ENCODE measurements at regions not wholly inside any gene's neighbourhood (a gene's known extent, or its start where the extent isn't known, plus 50 kb on each side); places are given as distances from the start of the nearest gene placed in this dataset.

DNA sequence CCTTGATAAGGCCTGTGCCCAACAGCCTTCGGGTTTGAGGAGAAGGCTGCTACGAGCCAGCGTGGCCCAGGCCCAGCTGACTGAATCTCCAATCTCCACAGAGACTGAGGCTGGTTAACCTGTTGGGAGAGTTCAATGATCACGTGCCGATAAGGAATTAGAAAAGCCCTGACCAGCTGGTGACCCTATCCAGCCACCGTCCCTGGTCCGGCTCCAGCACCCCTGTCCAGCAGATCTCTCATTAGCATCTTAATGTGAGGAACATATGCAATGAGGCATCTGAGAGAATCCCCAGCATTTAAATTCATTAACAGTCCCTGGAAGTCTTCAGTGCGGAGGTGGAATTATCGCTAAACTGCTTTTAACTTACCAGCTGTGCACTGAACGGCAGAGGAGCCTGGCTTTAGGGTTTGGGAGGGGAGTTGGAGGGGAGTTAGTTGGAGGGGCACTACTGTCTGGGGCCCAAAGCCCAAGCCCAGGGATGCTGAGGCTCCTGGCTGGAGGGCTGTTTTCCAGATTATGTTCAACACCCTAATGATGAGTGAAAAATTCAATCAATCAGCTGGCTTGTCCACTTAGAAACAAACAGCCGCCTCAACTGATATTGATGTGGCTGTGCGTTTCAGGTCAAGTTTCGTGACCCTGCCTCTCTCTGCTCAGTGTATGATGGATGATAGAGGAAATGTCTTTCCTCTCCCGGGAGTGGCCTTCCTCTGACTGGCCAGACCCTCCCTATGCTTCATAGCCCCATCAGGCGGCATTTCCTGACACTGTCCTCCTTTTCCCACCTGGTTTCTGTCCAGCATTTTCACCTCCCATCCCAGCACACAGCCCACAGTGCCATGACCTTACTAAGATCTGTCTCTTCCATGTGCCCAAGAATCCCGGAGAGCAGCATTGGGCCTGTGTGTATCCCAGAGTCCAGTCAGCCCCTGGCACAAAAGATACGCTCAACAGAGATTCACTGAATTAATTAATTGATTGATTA lies 184.5 kb downstream of the CCT6B start:
- H3K27ac Mint-ChIP-seq, result no peak overlapping the region

DNA sequence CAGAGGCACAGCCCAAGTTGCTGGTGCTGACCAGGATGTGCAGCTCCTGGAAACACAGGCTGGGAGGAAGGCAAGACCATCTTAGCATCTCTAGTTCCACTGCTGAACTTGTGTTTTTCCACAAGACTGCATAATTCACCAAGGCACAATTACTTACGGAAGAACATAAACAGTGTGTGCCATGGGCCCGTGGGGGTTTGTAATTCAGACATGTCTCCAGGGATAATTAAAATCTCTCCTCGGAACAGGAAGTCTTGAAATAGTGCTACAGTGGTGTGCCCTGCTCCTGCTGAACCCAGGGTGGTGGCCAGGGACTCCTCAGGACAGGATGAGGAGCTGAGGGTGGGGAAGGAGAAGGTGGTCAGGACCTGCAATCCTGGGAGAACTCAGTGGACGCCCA lies 188.2 kb downstream of the CCT6B start:
- H3K36me3 Mint-ChIP-seq, result no peaks in the 10 kb centered on the region
- H3K27ac Mint-ChIP-seq, result no peak overlapping the region
- ATAC-seq (replicated peaks in 1 of 4) (no peak), DNase-seq (no peak)
- CTCF ChIA-PET, result no interaction called here
- H3K27me3 Mint-ChIP-seq, result peaks cover 27 to 36% of the 10 kb centered on the region in 2 donors
- peaks cover 0 to 45% of the 10 kb centered on the region in 2 experiments for H3K27me3 ChIP-seq (replicated peaks in 1 of 2; ENCODE audit: control insufficient read depth in 2 of 2, extremely low read depth in 1 of 2, insufficient read depth in 2 of 2, low read length in 1 of 2)
- no peak overlapping the region for H3K4me3 Mint-ChIP-seq
- no peaks in the 10 kb centered on the region for H3K9me3 ChIP-seq
- H3K4me1 ChIP-seq (ENCODE audit: control insufficient read depth in 1 of 2, extremely low read depth in 1 of 2, insufficient read depth in 2 of 2, low read length in 2 of 2), result no peaks in the 10 kb centered on the region
- H3K4me3 ChIP-seq (ENCODE audit: control insufficient read depth in 1 of 2, extremely low read depth in 1 of 2, low read length in 1 of 2), result no peak overlapping the region
- no peak overlapping the region for H3K27ac ChIP-seq (ENCODE audit: low read length)
- H3K4me1 Mint-ChIP-seq, result no peaks in the 10 kb centered on the region
- H3K9me3 Mint-ChIP-seq, result no peaks in the 10 kb centered on the region
- POLR2A ChIA-PET, result no interaction called here
- H3K36me3 ChIP-seq (ENCODE audit: control insufficient read depth in 2 of 2, extremely low read depth in 1 of 2, insufficient read depth in 1 of 2, low read length in 1 of 2), result no peaks in the 10 kb centered on the region
- 60% methylated on average over 2 of the region's 4 CpGs for WGBS (ENCODE audit: insufficient coverage)

More for the DNA sequence above, 184.5 kb downstream of the CCT6B start:
- peaks cover 0 to 62% of the 10 kb centered on the region in 2 experiments for H3K27me3 ChIP-seq (replicated peaks in 1 of 2; ENCODE audit: control insufficient read depth in 2 of 2, extremely low read depth in 1 of 2, insufficient read depth in 2 of 2, low read length in 1 of 2)
- Mint-ChIP-seq H3K9me3 (peaks cover 0 to 4% (median 0%) of the 10 kb centered on the region in 3 donors), H3K4me3 (no peak overlapping the region), H3K27me3 (peaks cover 22 to 45% of the 10 kb centered on the region in 2 donors), H3K36me3 (no peaks in the 10 kb centered on the region), H3K4me1 (no peaks in the 10 kb centered on the region)
- no peaks in the 10 kb centered on the region for H3K36me3 ChIP-seq (ENCODE audit: control insufficient read depth in 2 of 2, extremely low read depth in 1 of 2, insufficient read depth in 1 of 2, low read length in 1 of 2)
- ChIA-PET POLR2A (no interaction called here), CTCF (no interaction called here)
- no peak overlapping the region for H3K4me3 ChIP-seq (ENCODE audit: control insufficient read depth in 1 of 2, extremely low read depth in 1 of 2, low read length in 1 of 2)
- no peaks in the 10 kb centered on the region for H3K4me1 ChIP-seq (ENCODE audit: control insufficient read depth in 1 of 2, extremely low read depth in 1 of 2, insufficient read depth in 2 of 2, low read length in 2 of 2)
- no peak overlapping the region for H3K27ac ChIP-seq (ENCODE audit: low read length)
- DNase-seq, result no peak
- 74% methylated on average over 8 of the region's 17 CpGs for WGBS (ENCODE audit: insufficient coverage)
- H3K9me3 ChIP-seq, result no peaks in the 10 kb centered on the region
- ATAC-seq (replicated peaks in 1 of 4), result no peak

DNA sequence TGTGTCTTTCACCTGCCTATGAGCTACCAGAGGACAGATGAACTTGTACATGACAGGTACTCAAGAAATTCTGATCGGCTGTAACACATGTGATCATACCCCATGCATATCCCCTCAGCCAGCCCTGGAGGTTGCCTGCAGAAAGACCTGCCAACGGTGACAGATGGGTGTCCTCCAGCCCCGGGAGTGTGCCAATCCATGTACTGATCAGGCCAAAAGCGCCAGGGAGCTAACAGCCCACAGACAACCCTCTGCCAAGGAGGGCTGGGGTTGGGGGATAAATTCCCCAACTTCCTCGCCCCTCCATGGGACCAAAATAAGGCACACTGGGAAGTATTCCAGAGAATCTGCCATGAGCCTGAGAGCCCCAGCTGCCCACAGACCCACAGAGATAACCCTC lies 189.4 kb downstream of the CCT6B start:
- Histone ChIP-seq H3K9me3 (no peaks in the 10 kb centered on the region), H3K4me3 (ENCODE audit: control insufficient read depth in 1 of 2, extremely low read depth in 1 of 2, low read length in 1 of 2) (no peak overlapping the region), H3K27me3 (replicated peaks in 1 of 2; ENCODE audit: control insufficient read depth in 2 of 2, extremely low read depth in 1 of 2, insufficient read depth in 2 of 2, low read length in 1 of 2) (peaks cover 0 to 50% of the 10 kb centered on the region in 2 experiments), H3K27ac (ENCODE audit: low read length) (no peak overlapping the region), H3K4me1 (ENCODE audit: control insufficient read depth in 1 of 2, extremely low read depth in 1 of 2, insufficient read depth in 2 of 2, low read length in 2 of 2) (no peaks in the 10 kb centered on the region), H3K36me3 (ENCODE audit: control insufficient read depth in 2 of 2, extremely low read depth in 1 of 2, insufficient read depth in 1 of 2, low read length in 1 of 2) (no peaks in the 10 kb centered on the region)
- no peaks in the 10 kb centered on the region for H3K36me3 Mint-ChIP-seq
- no peak for DNase-seq
- no peak overlapping the region for H3K4me3 Mint-ChIP-seq
- no peak for ATAC-seq (replicated peaks in 1 of 4)
- POLR2A ChIA-PET, result no interaction called here
- H3K4me1 Mint-ChIP-seq, result no peaks in the 10 kb centered on the region
- H3K27ac Mint-ChIP-seq, result no peak overlapping the region
- H3K9me3 Mint-ChIP-seq, result no peaks in the 10 kb centered on the region
- CTCF ChIA-PET, result no interaction called here
- WGBS (ENCODE audit: insufficient coverage), result 60% methylated on average over 1 of the region's 5 CpGs
- H3K27me3 Mint-ChIP-seq, result peaks cover 27 to 31% of the 10 kb centered on the region in 2 donors

DNA sequence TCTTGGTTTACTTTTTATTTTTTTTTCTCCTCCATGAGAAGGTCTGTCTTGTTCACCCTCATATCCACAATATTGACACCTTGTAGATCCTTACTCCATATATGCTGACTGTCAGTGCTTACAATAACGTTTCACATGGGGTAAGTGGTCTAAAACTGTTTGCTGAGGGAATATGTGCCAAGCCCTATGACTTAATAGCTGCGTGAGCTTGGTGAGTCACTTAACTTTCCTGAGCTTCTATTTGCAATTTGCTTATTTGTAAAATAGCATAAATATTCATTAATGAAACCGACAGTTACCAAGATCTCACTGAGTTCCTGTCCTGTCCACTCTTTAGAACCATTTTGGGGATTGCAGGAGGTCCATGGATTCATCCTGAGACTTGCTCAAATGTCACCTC lies 190.7 kb downstream of the CCT6B start:
- Histone ChIP-seq H3K27ac (ENCODE audit: low read length) (no peak overlapping the region), H3K4me1 (ENCODE audit: control insufficient read depth in 1 of 2, extremely low read depth in 1 of 2, insufficient read depth in 2 of 2, low read length in 2 of 2) (no peaks in the 10 kb centered on the region), H3K36me3 (ENCODE audit: control insufficient read depth in 2 of 2, extremely low read depth in 1 of 2, insufficient read depth in 1 of 2, low read length in 1 of 2) (no peaks in the 10 kb centered on the region), H3K27me3 (replicated peaks in 1 of 2; ENCODE audit: control insufficient read depth in 2 of 2, extremely low read depth in 1 of 2, insufficient read depth in 2 of 2, low read length in 1 of 2) (peaks cover 0 to 39% of the 10 kb centered on the region in 2 experiments), H3K4me3 (ENCODE audit: control insufficient read depth in 1 of 2, extremely low read depth in 1 of 2, low read length in 1 of 2) (no peak overlapping the region), H3K9me3 (no peaks in the 10 kb centered on the region)
- ChIA-PET CTCF (no interaction called here), POLR2A (no interaction called here)
- WGBS (ENCODE audit: insufficient coverage), result no CpG with 5 or more reads among the region's 3 CpGs
- Mint-ChIP-seq H3K4me3 (no peak overlapping the region), H3K27ac (no peak overlapping the region), H3K27me3 (peaks cover 26 to 28% of the 10 kb centered on the region in 2 donors), H3K9me3 (no peaks in the 10 kb centered on the region), H3K36me3 (no peaks in the 10 kb centered on the region), H3K4me1 (no peaks in the 10 kb centered on the region)
- ATAC-seq (replicated peaks in 1 of 4) (no peak), DNase-seq (no peak)

DNA sequence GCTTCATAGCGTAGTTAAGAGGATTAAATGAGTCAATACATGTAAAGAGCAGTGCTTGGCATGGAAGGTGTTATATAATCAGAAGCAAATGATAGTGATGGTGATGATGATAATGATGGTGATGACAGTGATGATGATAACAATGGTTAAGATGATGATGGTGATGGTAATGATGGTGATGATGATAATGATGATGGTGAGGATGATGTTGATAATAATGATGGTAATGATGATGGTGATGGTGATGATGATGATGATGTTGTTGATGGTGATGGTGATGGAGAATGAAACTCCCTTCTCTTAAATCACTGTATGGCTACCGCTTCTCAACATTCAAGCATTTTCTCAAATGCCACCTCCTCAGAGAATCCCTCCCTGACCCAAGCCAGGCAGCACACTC lies 190.5 kb downstream of the TMEM132E start:
- Histone ChIP-seq H3K36me3 (ENCODE audit: control insufficient read depth in 2 of 2, extremely low read depth in 1 of 2, insufficient read depth in 1 of 2, low read length in 1 of 2) (no peaks in the 10 kb centered on the region), H3K4me1 (ENCODE audit: control insufficient read depth in 1 of 2, extremely low read depth in 1 of 2, insufficient read depth in 2 of 2, low read length in 2 of 2) (no peaks in the 10 kb centered on the region), H3K27ac (ENCODE audit: low read length) (no peak overlapping the region), H3K9me3 (no peaks in the 10 kb centered on the region), H3K27me3 (replicated peaks in 1 of 2; ENCODE audit: control insufficient read depth in 2 of 2, extremely low read depth in 1 of 2, insufficient read depth in 2 of 2, low read length in 1 of 2) (peaks cover 0 to 34% of the 10 kb centered on the region in 2 experiments), H3K4me3 (ENCODE audit: control insufficient read depth in 1 of 2, extremely low read depth in 1 of 2, low read length in 1 of 2) (no peak overlapping the region)
- 70% methylated on average over 2 of the region's 2 CpGs for WGBS (ENCODE audit: insufficient coverage)
- CTCF ChIA-PET, result no interaction called here
- POLR2A ChIA-PET, result no interaction called here
- H3K4me1 Mint-ChIP-seq, result no peaks in the 10 kb centered on the region
- ATAC-seq (replicated peaks in 1 of 4) (no peak), DNase-seq (no peak)
- H3K36me3 Mint-ChIP-seq, result no peaks in the 10 kb centered on the region
- no peaks in the 10 kb centered on the region for H3K9me3 Mint-ChIP-seq
- H3K4me3 Mint-ChIP-seq, result no peak overlapping the region
- H3K27ac Mint-ChIP-seq, result no peak overlapping the region
- H3K27me3 Mint-ChIP-seq, result peaks cover 22 to 25% of the 10 kb centered on the region in 2 donors

DNA sequence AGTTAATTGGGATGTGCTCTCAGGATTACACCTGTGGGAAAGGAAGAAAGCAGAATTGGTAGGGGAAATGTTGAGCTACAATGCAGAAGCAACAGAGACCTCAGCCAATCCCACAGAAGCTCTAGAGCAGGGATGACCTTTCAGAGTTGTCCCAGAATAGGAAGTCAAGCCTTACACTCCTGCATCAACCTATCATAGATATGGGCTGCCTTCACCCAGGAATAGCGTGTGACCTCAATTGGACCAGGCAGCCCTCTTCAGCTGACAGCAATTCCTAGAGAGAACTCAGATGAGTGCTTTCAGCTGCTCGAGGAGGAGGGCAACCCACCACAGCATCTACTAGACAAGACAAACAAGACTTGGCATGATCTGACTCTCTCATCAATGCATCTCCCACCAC lies 189.7 kb downstream of the TMEM132E start:
- peaks cover 0 to 31% of the 10 kb centered on the region in 2 experiments for H3K27me3 ChIP-seq (replicated peaks in 1 of 2; ENCODE audit: control insufficient read depth in 2 of 2, extremely low read depth in 1 of 2, insufficient read depth in 2 of 2, low read length in 1 of 2)
- H3K9me3 ChIP-seq, result no peaks in the 10 kb centered on the region
- WGBS (ENCODE audit: insufficient coverage), result 82% methylated on average over 1 of the region's 2 CpGs
- CTCF ChIA-PET, result no interaction called here
- ATAC-seq (replicated peaks in 1 of 4) (no peak), DNase-seq (no peak)
- H3K27ac Mint-ChIP-seq, result no peak overlapping the region
- H3K27ac ChIP-seq (ENCODE audit: low read length), result no peak overlapping the region
- H3K36me3 Mint-ChIP-seq, result no peaks in the 10 kb centered on the region
- no peak overlapping the region for H3K4me3 ChIP-seq (ENCODE audit: control insufficient read depth in 1 of 2, extremely low read depth in 1 of 2, low read length in 1 of 2)
- H3K9me3 Mint-ChIP-seq, result no peaks in the 10 kb centered on the region
- H3K36me3 ChIP-seq (ENCODE audit: control insufficient read depth in 2 of 2, extremely low read depth in 1 of 2, insufficient read depth in 1 of 2, low read length in 1 of 2), result no peaks in the 10 kb centered on the region
- H3K4me1 ChIP-seq (ENCODE audit: control insufficient read depth in 1 of 2, extremely low read depth in 1 of 2, insufficient read depth in 2 of 2, low read length in 2 of 2), result no peaks in the 10 kb centered on the region
- POLR2A ChIA-PET, result no interaction called here
- peaks cover 20 to 26% of the 10 kb centered on the region in 2 donors for H3K27me3 Mint-ChIP-seq
- no peak overlapping the region for H3K4me3 Mint-ChIP-seq
- H3K4me1 Mint-ChIP-seq, result no peaks in the 10 kb centered on the region
